H1 (cell line): ENCODE measurements at regions not wholly inside any gene's neighbourhood (a gene's known extent, or its start where the extent isn't known, plus 50 kb on each side); places are given as distances from the start of the nearest gene placed in this dataset.

Experiments
- CTCF ChIA-PET: fragments of 300-600 bp; sonication (Branson Sonifier 250); formaldehyde crosslinking; loops from one replicate; lab custom pipeline; 2021; ENCODE audit not compliant: partially characterized antibody; lab: Charles Lee
- POLR2A ChIA-PET: fragments of 300-600 bp; sonication (Branson Sonifier 250); formaldehyde crosslinking; loops from one replicate; lab custom pipeline; 2021; ENCODE audit warnings: inconsistent platforms; ENCODE audit not compliant: partially characterized antibody; lab: Charles Lee
- DNase-seq, 2 experiments: peaks; one replicate each; pipeline versions ENCODE4 v3.0.0 to v3.0.0-alpha.2; 2010 to 2022; ENCODE audit warnings: low spot score in 2 of 2, low read depth in 1 of 2, mixed read lengths in 1 of 2
- FAIRE-seq: peaks from 2 replicates; lab custom pipeline; 2011; peaks lifted over from hg19 to GRCh38; lab: Jason Lieb, UNC
- H2AFZ ChIP-seq: 2 replicates; pipeline ENCODE4 v1.8.1; 2012; ENCODE audit warnings: low read length, inconsistent platforms
- H2AK5ac ChIP-seq: 2 replicates; pipeline ENCODE4 v1.6.1; 2013; ENCODE audit warnings: low read depth, low read length
- H2BK120ac ChIP-seq: replicated peaks from 2 replicates; pipeline ENCODE3; 2013; ENCODE audit warnings: low read depth, low read length, inconsistent platforms
- H2BK12ac ChIP-seq: 2 replicates; pipeline ENCODE4 v1.6.1; 2013; ENCODE audit warnings: low read depth, low read length
- H2BK15ac ChIP-seq: 2 replicates; pipeline ENCODE4 v1.6.1; 2013; ENCODE audit warnings: low read length
- H2BK20ac ChIP-seq: 2 replicates; pipeline ENCODE4 v1.6.1; 2013; ENCODE audit warnings: low read length
- H2BK5ac ChIP-seq: 2 replicates; pipeline ENCODE4 v1.6.1; 2013; ENCODE audit warnings: low read depth, low read length
- H3K14ac ChIP-seq: 2 replicates; pipeline ENCODE4 v1.6.1; 2013; ENCODE audit warnings: inconsistent platforms; ENCODE audit not compliant: insufficient read length
- H3K18ac ChIP-seq: 2 replicates; pipeline ENCODE4 v1.6.1; 2013; ENCODE audit warnings: low read length; ENCODE audit errors: extremely low read depth
- H3K23ac ChIP-seq: 2 replicates; pipeline ENCODE4 v1.6.1; 2013; ENCODE audit warnings: inconsistent platforms; ENCODE audit not compliant: insufficient read length
- H3K23me2 ChIP-seq: 2 replicates; pipeline ENCODE4 v1.6.1; 2013; ENCODE audit warnings: low read depth, low read length
- H3K27ac ChIP-seq: 2 replicates; pipeline ENCODE4 v1.6.1; 2011; ENCODE audit warnings: low read depth, low read length, inconsistent platforms
- H3K27me3 ChIP-seq, 4 experiments: replicated peaks in 1 of 4; 1 replicate in 1 of 4; 2 replicates in 3 of 4; pipeline versions ENCODE4 v1.6.1 to v1.8.1; 2011 to 2013; ENCODE audit warnings: low read length in 3 of 4, mild to moderate bottlenecking in 3 of 4, inconsistent platforms in 2 of 4, mixed read lengths in 2 of 4, moderate library complexity in 1 of 4; ENCODE audit not compliant: control insufficient read depth in 3 of 4, insufficient read depth in 3 of 4; ENCODE audit errors: extremely low read depth in 1 of 4
- H3K36me3 ChIP-seq, 4 experiments: 2 replicates each; pipeline versions ENCODE4 v1.6.1 to v1.8.1; 2011 to 2013; ENCODE audit warnings: mild to moderate bottlenecking in 4 of 4, low read length in 3 of 4, moderate library complexity in 2 of 4, control low read depth in 1 of 4, inconsistent platforms in 1 of 4; ENCODE audit not compliant: insufficient read depth in 4 of 4, control insufficient read depth in 2 of 4
- H3K4ac ChIP-seq: replicated peaks from 2 replicates; pipeline ENCODE3; 2013; ENCODE audit warnings: low read length, low read depth, mixed read lengths, inconsistent platforms; ENCODE audit not compliant: insufficient read length
- H3K4me1 ChIP-seq, 4 experiments: replicated peaks in 1 of 4; 1 replicate in 1 of 4; 2 replicates in 3 of 4; pipeline versions ENCODE4 v1.6.1 to v1.8.1; 2011 to 2013; ENCODE audit warnings: low read length in 3 of 4, inconsistent platforms in 2 of 4, mixed read lengths in 1 of 4; ENCODE audit not compliant: insufficient read depth in 4 of 4, control insufficient read depth in 3 of 4
- H3K4me2 ChIP-seq, 2 experiments: 2 replicates each; pipeline versions ENCODE4 v1.6.1 to v1.8.1; 2011 to 2013; ENCODE audit warnings: low read depth in 2 of 2, low read length in 2 of 2, control low read depth in 1 of 2, inconsistent platforms in 1 of 2, mild to moderate bottlenecking in 1 of 2; ENCODE audit not compliant: insufficient read depth in 1 of 2
- H3K4me3 ChIP-seq, 4 experiments: fragments of 200-600, 300-600 bp in 1 of 4; sonication (generic), shearing (Covaris generic), sonication (Bioruptor Twin) in 1 of 4; 2 replicates each; pipeline versions ENCODE4 v1.5.1 to v1.8.1; 2011 to 2016; ENCODE audit warnings: low read length in 4 of 4, low read depth in 3 of 4, control low read depth in 2 of 4, inconsistent platforms in 2 of 4, mild to moderate bottlenecking in 2 of 4, mixed read lengths in 1 of 4, moderate library complexity in 1 of 4; ENCODE audit not compliant: insufficient read depth in 2 of 4; ENCODE audit errors: extremely low read depth in 1 of 4
- H3K56ac ChIP-seq: replicated peaks from 2 replicates; pipeline ENCODE3; 2013; ENCODE audit warnings: low read depth, mild to moderate bottlenecking, mixed read lengths, low read length, inconsistent platforms; ENCODE audit not compliant: insufficient read length
- H3K79me1 ChIP-seq: 2 replicates; pipeline ENCODE4 v1.6.1; 2013; ENCODE audit warnings: low read depth, low read length, control low read depth
- H3K79me2 ChIP-seq, 2 experiments: 2 replicates each; pipeline versions ENCODE4 v1.6.1 to v1.8.1; 2012 to 2013; ENCODE audit warnings: low read length in 2 of 2, mild to moderate bottlenecking in 2 of 2, inconsistent platforms in 1 of 2; ENCODE audit not compliant: insufficient read depth in 2 of 2, control insufficient read depth in 1 of 2
- H3K9ac ChIP-seq, 4 experiments: replicated peaks in 1 of 4; 1 replicate in 1 of 4; 2 replicates in 3 of 4; pipeline versions ENCODE4 v1.6.1 to v1.8.1; 2011 to 2013; ENCODE audit warnings: low read depth in 3 of 4, low read length in 3 of 4, control low read depth in 2 of 4, mild to moderate bottlenecking in 2 of 4, moderate library complexity in 2 of 4, inconsistent platforms in 1 of 4; ENCODE audit errors: extremely low read depth in 1 of 4
- H3K9me3 ChIP-seq, 2 experiments: 2 replicates each; pipeline versions ENCODE4 v1.6.1 to v1.8.1; 2012 to 2013; ENCODE audit warnings: mild to moderate bottlenecking in 2 of 2, moderate library complexity in 2 of 2, control low read depth in 1 of 2, inconsistent platforms in 1 of 2, low read depth in 1 of 2, low read length in 1 of 2, mixed read lengths in 1 of 2; ENCODE audit not compliant: insufficient read depth in 2 of 2
- H4K20me1 ChIP-seq, 2 experiments: replicated peaks in 1 of 2; 2 replicates each; pipeline versions ENCODE3 to v1.8.1; 2011 to 2013; ENCODE audit warnings: inconsistent platforms in 2 of 2, low read length in 2 of 2, mild to moderate bottlenecking in 1 of 2; ENCODE audit not compliant: insufficient read depth in 2 of 2, control insufficient read depth in 1 of 2
- H4K5ac ChIP-seq: 2 replicates; pipeline ENCODE4 v1.6.1; 2013; ENCODE audit warnings: low read length, low read depth, mixed read lengths, inconsistent platforms; ENCODE audit not compliant: insufficient read length
- H4K8ac ChIP-seq: 2 replicates; pipeline ENCODE4 v1.8.0; 2013; ENCODE audit warnings: mild to moderate bottlenecking, moderate library complexity, low read length, inconsistent platforms; ENCODE audit not compliant: insufficient read depth; ENCODE audit errors: extremely low read depth
- H4K91ac ChIP-seq: replicated peaks from 2 replicates; pipeline ENCODE3; 2013; ENCODE audit warnings: low read length, mixed read lengths, inconsistent platforms; ENCODE audit not compliant: insufficient read length
- WGBS, 2 experiments: shearing (Covaris generic) in 1 of 2; methylation state at CpG; one replicate each; pipeline versions ENCODE4 v1.1.6 to v1.1.7; 2013 to 2015; ENCODE audit warnings: low lambda C conversion rate in 2 of 2, mixed read lengths in 2 of 2, inconsistent platforms in 1 of 2, low coverage in 1 of 2, missing lambda C conversion rate in 1 of 2; ENCODE audit not compliant: insufficient replicate concordance in 2 of 2, insufficient coverage in 1 of 2, insufficient read length in 1 of 2; ENCODE audit errors: extremely low coverage in 1 of 2, missing lambda C conversion rate in 1 of 2; 5-methylcytosine and 5-hydroxymethylcytosine counted together
- TF ChIP-seq, protein P1 (sequence below): fragments of 300-600 bp; sonication (generic); IDR thresholded peaks from 2 replicates; pipeline ENCODE4 v1.7.1; 2012; ENCODE audit warnings: low read length, moderate library complexity, mild to moderate bottlenecking, inconsistent platforms; ENCODE audit not compliant: insufficient replicate concordance

DNA sequence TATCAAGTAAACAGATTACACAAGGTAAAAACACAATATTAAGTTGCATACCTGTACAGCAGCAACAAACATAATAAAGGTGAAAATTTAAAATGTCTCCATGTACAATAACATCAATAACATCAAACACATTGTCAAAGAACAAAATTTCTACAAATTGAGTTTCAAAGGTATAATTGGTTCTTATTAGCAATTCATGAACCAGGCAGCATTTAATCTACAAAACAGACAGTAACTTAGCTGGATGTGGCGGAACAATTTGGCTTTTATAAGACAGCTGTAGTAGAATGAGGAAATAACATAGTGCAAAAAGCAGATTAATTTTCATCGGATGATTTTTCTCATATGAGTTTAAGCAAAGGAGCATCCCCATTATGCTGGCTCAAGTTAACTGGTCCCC, 1176.8 kb downstream of the EFNA5 start:
- H4K91ac ChIP-seq = no peak overlapping the region
- H3K27ac ChIP-seq = no peak overlapping the region
- no peak overlapping the region for H3K4me2 ChIP-seq
- no peak overlapping the region for H2BK5ac ChIP-seq
- 96% methylated on average over 2 of the region's 2 CpGs; no CpG with 5 or more reads in 1 of the 2 experiments for WGBS, 2 experiments
- no peak overlapping the region for H2BK20ac ChIP-seq
- no peaks in the 10 kb centered on the region for H3K27me3 ChIP-seq
- no peak overlapping the region for H2BK12ac ChIP-seq
- H3K4me3 ChIP-seq = no peak overlapping the region
- no peak overlapping the region for H3K14ac ChIP-seq
- H4K20me1 ChIP-seq = no peaks in the 10 kb centered on the region
- H3K79me2 ChIP-seq = no peaks in the 10 kb centered on the region
- H2BK15ac ChIP-seq = no peak overlapping the region
- H3K23ac ChIP-seq = no peak overlapping the region
- H3K4ac ChIP-seq = no peak overlapping the region
- H3K79me1 ChIP-seq = no peaks in the 10 kb centered on the region
- FAIRE-seq (no peak), DNase-seq (no peak)
- H4K5ac ChIP-seq = no peak overlapping the region
- no peak overlapping the region for H3K18ac ChIP-seq
- no peaks in the 10 kb centered on the region for H3K36me3 ChIP-seq
- ChIA-PET POLR2A (no interaction called here), CTCF (interaction anchor here (0.5 kb wide), 1 partner anchor 300 kb away, joined by 3 read pairs; no protein-coding TSS in a partner anchor)
- no peak overlapping the region for H3K56ac ChIP-seq
- no peaks in the 10 kb centered on the region for H3K4me1 ChIP-seq
- H2AK5ac ChIP-seq = no peak overlapping the region
- no peak overlapping the region for H4K8ac ChIP-seq
- no peaks in the 10 kb centered on the region for H3K9me3 ChIP-seq
- H2BK120ac ChIP-seq = no peak overlapping the region
- H3K9ac ChIP-seq = no peak overlapping the region
- H2AFZ ChIP-seq = no peak overlapping the region
- no peaks in the 10 kb centered on the region for H3K23me2 ChIP-seq
- TF ChIP-seq, protein P1, sequence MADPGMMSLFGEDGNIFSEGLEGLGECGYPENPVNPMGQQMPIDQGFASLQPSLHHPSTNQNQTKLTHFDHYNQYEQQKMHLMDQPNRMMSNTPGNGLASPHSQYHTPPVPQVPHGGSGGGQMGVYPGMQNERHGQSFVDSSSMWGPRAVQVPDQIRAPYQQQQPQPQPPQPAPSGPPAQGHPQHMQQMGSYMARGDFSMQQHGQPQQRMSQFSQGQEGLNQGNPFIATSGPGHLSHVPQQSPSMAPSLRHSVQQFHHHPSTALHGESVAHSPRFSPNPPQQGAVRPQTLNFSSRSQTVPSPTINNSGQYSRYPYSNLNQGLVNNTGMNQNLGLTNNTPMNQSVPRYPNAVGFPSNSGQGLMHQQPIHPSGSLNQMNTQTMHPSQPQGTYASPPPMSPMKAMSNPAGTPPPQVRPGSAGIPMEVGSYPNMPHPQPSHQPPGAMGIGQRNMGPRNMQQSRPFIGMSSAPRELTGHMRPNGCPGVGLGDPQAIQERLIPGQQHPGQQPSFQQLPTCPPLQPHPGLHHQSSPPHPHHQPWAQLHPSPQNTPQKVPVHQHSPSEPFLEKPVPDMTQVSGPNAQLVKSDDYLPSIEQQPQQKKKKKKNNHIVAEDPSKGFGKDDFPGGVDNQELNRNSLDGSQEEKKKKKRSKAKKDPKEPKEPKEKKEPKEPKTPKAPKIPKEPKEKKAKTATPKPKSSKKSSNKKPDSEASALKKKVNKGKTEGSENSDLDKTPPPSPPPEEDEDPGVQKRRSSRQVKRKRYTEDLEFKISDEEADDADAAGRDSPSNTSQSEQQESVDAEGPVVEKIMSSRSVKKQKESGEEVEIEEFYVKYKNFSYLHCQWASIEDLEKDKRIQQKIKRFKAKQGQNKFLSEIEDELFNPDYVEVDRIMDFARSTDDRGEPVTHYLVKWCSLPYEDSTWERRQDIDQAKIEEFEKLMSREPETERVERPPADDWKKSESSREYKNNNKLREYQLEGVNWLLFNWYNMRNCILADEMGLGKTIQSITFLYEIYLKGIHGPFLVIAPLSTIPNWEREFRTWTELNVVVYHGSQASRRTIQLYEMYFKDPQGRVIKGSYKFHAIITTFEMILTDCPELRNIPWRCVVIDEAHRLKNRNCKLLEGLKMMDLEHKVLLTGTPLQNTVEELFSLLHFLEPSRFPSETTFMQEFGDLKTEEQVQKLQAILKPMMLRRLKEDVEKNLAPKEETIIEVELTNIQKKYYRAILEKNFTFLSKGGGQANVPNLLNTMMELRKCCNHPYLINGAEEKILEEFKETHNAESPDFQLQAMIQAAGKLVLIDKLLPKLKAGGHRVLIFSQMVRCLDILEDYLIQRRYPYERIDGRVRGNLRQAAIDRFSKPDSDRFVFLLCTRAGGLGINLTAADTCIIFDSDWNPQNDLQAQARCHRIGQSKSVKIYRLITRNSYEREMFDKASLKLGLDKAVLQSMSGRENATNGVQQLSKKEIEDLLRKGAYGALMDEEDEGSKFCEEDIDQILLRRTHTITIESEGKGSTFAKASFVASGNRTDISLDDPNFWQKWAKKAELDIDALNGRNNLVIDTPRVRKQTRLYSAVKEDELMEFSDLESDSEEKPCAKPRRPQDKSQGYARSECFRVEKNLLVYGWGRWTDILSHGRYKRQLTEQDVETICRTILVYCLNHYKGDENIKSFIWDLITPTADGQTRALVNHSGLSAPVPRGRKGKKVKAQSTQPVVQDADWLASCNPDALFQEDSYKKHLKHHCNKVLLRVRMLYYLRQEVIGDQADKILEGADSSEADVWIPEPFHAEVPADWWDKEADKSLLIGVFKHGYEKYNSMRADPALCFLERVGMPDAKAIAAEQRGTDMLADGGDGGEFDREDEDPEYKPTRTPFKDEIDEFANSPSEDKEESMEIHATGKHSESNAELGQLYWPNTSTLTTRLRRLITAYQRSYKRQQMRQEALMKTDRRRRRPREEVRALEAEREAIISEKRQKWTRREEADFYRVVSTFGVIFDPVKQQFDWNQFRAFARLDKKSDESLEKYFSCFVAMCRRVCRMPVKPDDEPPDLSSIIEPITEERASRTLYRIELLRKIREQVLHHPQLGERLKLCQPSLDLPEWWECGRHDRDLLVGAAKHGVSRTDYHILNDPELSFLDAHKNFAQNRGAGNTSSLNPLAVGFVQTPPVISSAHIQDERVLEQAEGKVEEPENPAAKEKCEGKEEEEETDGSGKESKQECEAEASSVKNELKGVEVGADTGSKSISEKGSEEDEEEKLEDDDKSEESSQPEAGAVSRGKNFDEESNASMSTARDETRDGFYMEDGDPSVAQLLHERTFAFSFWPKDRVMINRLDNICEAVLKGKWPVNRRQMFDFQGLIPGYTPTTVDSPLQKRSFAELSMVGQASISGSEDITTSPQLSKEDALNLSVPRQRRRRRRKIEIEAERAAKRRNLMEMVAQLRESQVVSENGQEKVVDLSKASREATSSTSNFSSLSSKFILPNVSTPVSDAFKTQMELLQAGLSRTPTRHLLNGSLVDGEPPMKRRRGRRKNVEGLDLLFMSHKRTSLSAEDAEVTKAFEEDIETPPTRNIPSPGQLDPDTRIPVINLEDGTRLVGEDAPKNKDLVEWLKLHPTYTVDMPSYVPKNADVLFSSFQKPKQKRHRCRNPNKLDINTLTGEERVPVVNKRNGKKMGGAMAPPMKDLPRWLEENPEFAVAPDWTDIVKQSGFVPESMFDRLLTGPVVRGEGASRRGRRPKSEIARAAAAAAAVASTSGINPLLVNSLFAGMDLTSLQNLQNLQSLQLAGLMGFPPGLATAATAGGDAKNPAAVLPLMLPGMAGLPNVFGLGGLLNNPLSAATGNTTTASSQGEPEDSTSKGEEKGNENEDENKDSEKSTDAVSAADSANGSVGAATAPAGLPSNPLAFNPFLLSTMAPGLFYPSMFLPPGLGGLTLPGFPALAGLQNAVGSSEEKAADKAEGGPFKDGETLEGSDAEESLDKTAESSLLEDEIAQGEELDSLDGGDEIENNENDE = no peak
